IMR-90 (cell line): ENCODE measurements at regions not wholly inside any gene's neighbourhood (a gene's known extent, or its start where the extent isn't known, plus 50 kb on each side); places are given as distances from the start of the nearest gene placed in this dataset.
A peak's percentile ranks its signal among the peaks of the same experiment; 100 is the strongest.

Source experiments
- ATAC-seq: fragments of 200-7000 bp; cut with Tn5 transposase; 2 replicates; pipeline ENCODE4 v1.9.1; 2020; ENCODE audit warnings: low read depth, mild to moderate bottlenecking, moderate library complexity
- BruUV-seq: library from RNA; stranded (reverse); fragments of 400-500 nt; replicated peaks from 2 replicates; lab custom pipeline; 2021; lab: Mats Ljungman, UMichigan
- CTCF ChIA-PET: fragments of 300-600 bp; formaldehyde crosslinking; extraction: SDS; loops from one replicate; lab custom pipeline; 2021; ENCODE audit warnings: antibody characterized with exemption; lab: Yijun Ruan, JAX
- POLR2A ChIA-PET: fragments of 300-600 bp; sonication (Branson Sonifier 250); formaldehyde crosslinking; loops from one replicate; lab custom pipeline; 2022; ENCODE audit warnings: antibody characterized with exemption; ENCODE audit not compliant: unreplicated experiment; lab: Charles Lee
- DNase-seq: peaks from one replicate; pipeline ENCODE4 v3.0.0; 2013
- H2AFZ ChIP-seq: replicated peaks from 2 replicates; pipeline ENCODE3; 2013; ENCODE audit warnings: low read length, mild to moderate bottlenecking; ENCODE audit not compliant: poor library complexity
- H2AK5ac ChIP-seq: 2 replicates; pipeline ENCODE4 v1.6.1; 2013; ENCODE audit warnings: low read depth, low read length, inconsistent platforms
- H2AK9ac ChIP-seq: replicated peaks from 2 replicates; pipeline ENCODE3; 2013; ENCODE audit warnings: mild to moderate bottlenecking, low read depth, low read length, moderate library complexity; ENCODE audit not compliant: poor library complexity
- H2BK120ac ChIP-seq: 2 replicates; pipeline ENCODE4 v1.6.1; 2013; ENCODE audit warnings: low read depth, low read length, inconsistent platforms
- H2BK15ac ChIP-seq: 3 replicates; pipeline ENCODE4 v1.6.1; 2013; ENCODE audit warnings: low read depth, low read length, inconsistent platforms
- H2BK20ac ChIP-seq: 2 replicates; pipeline ENCODE4 v1.6.1; 2013; ENCODE audit warnings: low read depth, mild to moderate bottlenecking, inconsistent platforms, low read length, moderate library complexity
- H2BK5ac ChIP-seq: 2 replicates; pipeline ENCODE4 v1.6.1; 2013; ENCODE audit warnings: mild to moderate bottlenecking, low read depth, low read length, inconsistent platforms; ENCODE audit not compliant: poor library complexity, severe bottlenecking
- H3K14ac ChIP-seq: replicated peaks from 2 replicates; pipeline ENCODE4 v1.6.1; 2013; ENCODE audit warnings: low read depth, low read length, inconsistent platforms
- H3K18ac ChIP-seq: 2 replicates; pipeline ENCODE4 v1.6.1; 2013; ENCODE audit warnings: low read depth, low read length, control low read depth
- H3K23ac ChIP-seq: 2 replicates; pipeline ENCODE4 v1.6.1; 2013; ENCODE audit warnings: low read depth, low read length, inconsistent platforms
- H3K27ac ChIP-seq: 2 replicates; pipeline ENCODE4 v1.5.1; 2013; ENCODE audit warnings: mild to moderate bottlenecking, control low read depth, low read length; ENCODE audit not compliant: insufficient read depth
- H3K27me3 ChIP-seq: 2 replicates; pipeline ENCODE4 v1.6.1; 2013; ENCODE audit warnings: low read length; ENCODE audit not compliant: control insufficient read depth, insufficient read depth
- H3K36me3 ChIP-seq: 2 replicates; pipeline ENCODE4 v1.6.1; 2013; ENCODE audit warnings: low read length, mixed read lengths; ENCODE audit not compliant: control insufficient read depth, insufficient read depth
- H3K4ac ChIP-seq: 2 replicates; pipeline ENCODE4 v1.6.1; 2013; ENCODE audit warnings: low read depth, low read length, inconsistent platforms
- H3K4me1 ChIP-seq: 2 replicates; pipeline ENCODE4 v1.6.1; 2013; ENCODE audit warnings: low read length, mixed read lengths; ENCODE audit not compliant: control insufficient read depth, insufficient read depth
- H3K4me2 ChIP-seq: 2 replicates; pipeline ENCODE4 v1.6.1; 2013; ENCODE audit warnings: low read depth, mild to moderate bottlenecking, control low read depth, low read length, moderate library complexity
- H3K4me3 ChIP-seq: 2 replicates; pipeline ENCODE4 v1.5.1; 2013; ENCODE audit warnings: low read depth, mild to moderate bottlenecking, control low read depth, low read length, moderate library complexity; ENCODE audit not compliant: insufficient read depth
- H3K56ac ChIP-seq: 2 replicates; pipeline ENCODE4 v1.6.1; 2013; ENCODE audit warnings: low read length, inconsistent platforms; ENCODE audit not compliant: insufficient read depth; ENCODE audit errors: extremely low read depth
- H3K79me1 ChIP-seq, 2 experiments: 2 replicates each; pipeline ENCODE4 v1.6.1; 2013; ENCODE audit warnings: low read length in 2 of 2, inconsistent platforms in 1 of 2, low read depth in 1 of 2
- H3K9ac ChIP-seq: 2 replicates; pipeline ENCODE4 v1.6.1; 2013; ENCODE audit warnings: low read depth, low read length, control low read depth
- H3K9me1 ChIP-seq: 2 replicates; pipeline ENCODE4 v1.6.1; 2013; ENCODE audit warnings: low read length, inconsistent platforms; ENCODE audit not compliant: insufficient read depth
- H3K9me3 ChIP-seq: 2 replicates; pipeline ENCODE4 v1.6.1; 2013; ENCODE audit warnings: low read length; ENCODE audit not compliant: control insufficient read depth, insufficient read depth
- H4K20me1 ChIP-seq: 2 replicates; pipeline ENCODE4 v1.6.1; 2013; ENCODE audit warnings: low read length, inconsistent platforms; ENCODE audit not compliant: insufficient read depth
- H4K5ac ChIP-seq: 2 replicates; pipeline ENCODE4 v1.6.1; 2013; ENCODE audit warnings: mild to moderate bottlenecking, low read depth, low read length, control low read depth
- H4K8ac ChIP-seq, 2 experiments: 2 replicates each; pipeline ENCODE4 v1.6.1; 2013; ENCODE audit warnings: low read depth in 2 of 2, low read length in 2 of 2, control low read depth in 1 of 2, inconsistent platforms in 1 of 2
- H4K91ac ChIP-seq: 2 replicates; pipeline ENCODE4 v1.6.1; 2013; ENCODE audit warnings: low read depth, low read length, inconsistent platforms; ENCODE audit not compliant: insufficient read depth
- ELK1 ChIP-seq: fragments of 150-350 bp; IDR thresholded peaks from 2 replicates; pipeline ENCODE4 v1.6.1; 2016; ENCODE audit warnings: low read depth, mild to moderate bottlenecking, low read length, moderate library complexity, borderline replicate concordance
- MAFK ChIP-seq: IDR thresholded peaks from 2 replicates; pipeline ENCODE4 v1.6.1; 2012; ENCODE audit warnings: low read depth, low read length, improper control_type of control experiment
- WGBS, 2 experiments: methylation state at CpG; one replicate each; pipeline versions ENCODE4 v1.1.5 to v1.1.7; 2013; ENCODE audit warnings: missing lambda C conversion rate in 2 of 2; ENCODE audit not compliant: insufficient read length in 1 of 2; ENCODE audit errors: extremely low coverage in 2 of 2; 5-methylcytosine and 5-hydroxymethylcytosine counted together
- dilution Hi-C: fragments of 300-500 bp; cut with HindIII; formaldehyde crosslinking; loops from one replicate; pipeline ENCODE4 v1.14.3; 2018; ENCODE audit warnings: low sequenced_read_pairs; ENCODE audit not compliant: unreplicated experiment
- in situ Hi-C: fragments of 300-500 bp; cut with MboI; formaldehyde crosslinking; loops from 3 replicates; pipeline ENCODE4 v1.14.3; 2019; ENCODE audit warnings: low sequenced_read_pairs, inconsistent platforms, mixed read lengths
- intact Hi-C: fragments of 100-400 bp; cut with micrococcal nuclease; formaldehyde crosslinking; loops from 2 replicates; pipeline ENCODE4 v1.10.0; 2022

- Histone ChIP-seq H2BK20ac (no peak overlapping the region), H3K23ac (no peak overlapping the region), H3K9me3 (peaks cover 3% of the 10 kb centered on the region; the same call in 1 of the 2 replicates), H2BK120ac (no peak overlapping the region), H3K4me2 (no peak overlapping the region), H2BK15ac (no peak overlapping the region), H4K20me1 (no peaks in the 10 kb centered on the region), H3K18ac (no peak overlapping the region), H4K91ac (no peak overlapping the region), H3K4me3 (no peak overlapping the region), H4K5ac (no peak overlapping the region), H3K4ac (no peak overlapping the region), H3K9ac (no peak overlapping the region), H3K9me1 (no peaks in the 10 kb centered on the region), H2AFZ (no peak overlapping the region), H4K8ac (no peak overlapping the region), H2AK9ac (no peak overlapping the region), H3K27ac (no peak overlapping the region), H2AK5ac (no peak overlapping the region), H2BK5ac (no peak overlapping the region), H3K36me3 (no peaks in the 10 kb centered on the region), H3K27me3 (no peaks in the 10 kb centered on the region), H3K79me1 (no peaks in the 10 kb centered on the region), H3K4me1 (no peaks in the 10 kb centered on the region), H3K56ac (no peak overlapping the region), H3K14ac (no peak overlapping the region)
- BruUV-seq, result no TSS peak
- intact Hi-C loops, result no loop called here
- CTCF ChIA-PET, result no interaction called here
- in situ Hi-C loops, result no loop called here
- POLR2A ChIA-PET, result no interaction called here
- TF ChIP-seq ELK1 (no peak), MAFK (peak; percentile 92)
- DNase-seq (no peak), ATAC-seq (no peak)
- dilution Hi-C loops, result no loop called here
- no CpG with 5 or more reads among the region's 4 CpGs for WGBS, 2 experiments
These were observed 359.5 kb upstream of the CNTN6 start for GRCh38 chr3:733313-733712.
